ENCODE measurements at regions not wholly inside any gene's neighbourhood (a gene's known extent, or its start where the extent isn't known, plus 50 kb on each side); places are given as distances from the start of the nearest gene placed in this dataset.

GRCh38 chr20:16107172-16107870, 465.9 kb downstream of the KIF16B start:
- Histone ChIP-seq H3K4me3 (ENCODE audit: low read depth, low read length) (no peak overlapping the region), H3K9me3 (ENCODE audit: control insufficient read depth, insufficient read depth, low read length) (no peaks in the 10 kb centered on the region), H3K27ac (ENCODE audit: low read depth, low read length) (no peak overlapping the region), H3K27me3 (ENCODE audit: control insufficient read depth, insufficient read depth, low read length) (no peaks in the 10 kb centered on the region), H3K36me3 (ENCODE audit: control insufficient read depth, insufficient read depth, low read length) (no peaks in the 10 kb centered on the region), H3K4me1 (ENCODE audit: control insufficient read depth, insufficient read depth, low read length) (peaks cover 16% of the 10 kb centered on the region)
- DNase-seq (ENCODE audit: low read depth in 4 of 6, low spot score in 6 of 6), result peak in 3 of 6 donors; percentile 26 to 61 (median 58)
- 21% methylated on average over 6 of the region's 7 CpGs for WGBS (ENCODE audit: insufficient coverage)

DNA sequence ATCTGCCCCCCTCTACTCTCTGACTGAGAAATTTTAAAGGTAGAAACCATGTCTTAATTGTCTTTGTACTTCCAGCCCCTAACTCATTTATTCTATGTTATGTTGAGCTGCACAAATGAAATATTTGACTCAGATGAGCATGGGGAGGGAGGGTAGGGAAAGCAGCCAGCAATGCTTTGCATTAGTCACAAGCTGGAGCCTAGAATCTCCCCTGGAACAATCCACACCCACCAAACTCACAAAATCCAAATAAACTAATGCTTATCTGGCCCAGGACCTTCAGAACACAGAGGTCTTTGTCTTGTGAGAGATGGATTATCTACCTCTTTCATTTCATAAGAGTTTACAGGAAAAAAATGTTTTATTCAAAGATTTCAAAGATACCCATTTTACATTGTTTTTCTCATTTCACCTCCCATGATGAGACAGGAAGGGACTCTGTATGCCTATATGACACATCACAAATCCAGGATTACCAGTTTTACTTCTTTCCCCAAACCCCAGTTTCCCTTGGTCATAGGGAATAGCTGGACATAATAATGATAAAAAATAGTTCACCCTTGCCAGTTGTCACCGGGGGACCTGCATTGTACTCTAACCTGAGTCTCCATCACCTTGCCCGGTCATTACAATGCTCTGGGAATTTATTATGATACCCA, 466.9 kb downstream of the KIF16B start:
- H3K4me1 ChIP-seq (ENCODE audit: control insufficient read depth, insufficient read depth, low read length), result peaks cover 13% of the 10 kb centered on the region
- no peaks in the 10 kb centered on the region for H3K36me3 ChIP-seq (ENCODE audit: control insufficient read depth, insufficient read depth, low read length)
- no peak for DNase-seq (ENCODE audit: low read depth in 4 of 6, low spot score in 6 of 6)
- no peaks in the 10 kb centered on the region for H3K27me3 ChIP-seq (ENCODE audit: control insufficient read depth, insufficient read depth, low read length)
- H3K4me3 ChIP-seq (ENCODE audit: low read depth, low read length), result no peak overlapping the region
- no peak overlapping the region for H3K27ac ChIP-seq (ENCODE audit: low read depth, low read length)
- no peaks in the 10 kb centered on the region for H3K9me3 ChIP-seq (ENCODE audit: control insufficient read depth, insufficient read depth, low read length)
- WGBS (ENCODE audit: insufficient coverage), result 100% methylated on average over 1 of the region's 2 CpGs

DNA sequence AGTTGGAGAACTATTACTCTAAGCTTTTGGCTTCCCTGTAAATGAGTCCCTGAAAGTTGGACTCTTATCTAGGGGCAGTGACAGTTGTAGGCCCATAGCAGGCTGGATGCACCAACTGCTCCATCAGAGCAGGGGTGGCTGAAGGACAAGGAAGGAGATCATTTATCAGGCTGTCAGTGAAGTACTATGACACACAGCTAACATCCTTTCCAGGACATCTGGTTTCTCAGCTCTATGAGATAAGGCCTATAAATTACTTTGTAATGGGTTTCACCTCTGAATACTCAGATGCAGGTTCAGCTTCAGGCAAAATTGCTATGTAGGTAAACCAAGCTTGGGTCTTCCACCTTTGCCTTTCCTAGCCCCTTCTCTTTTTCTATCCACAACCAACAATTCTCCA, 468.5 kb downstream of the KIF16B start:
- peaks cover 13% of the 10 kb centered on the region for H3K4me1 ChIP-seq (ENCODE audit: control insufficient read depth, insufficient read depth, low read length)

More for the DNA sequence above, 468.5 kb downstream of the KIF16B start:
- Histone ChIP-seq H3K27me3 (ENCODE audit: control insufficient read depth, insufficient read depth, low read length) (no peaks in the 10 kb centered on the region), H3K27ac (ENCODE audit: low read depth, low read length) (no peak overlapping the region), H3K36me3 (ENCODE audit: control insufficient read depth, insufficient read depth, low read length) (no peaks in the 10 kb centered on the region), H3K4me3 (ENCODE audit: low read depth, low read length) (no peak overlapping the region), H3K9me3 (ENCODE audit: control insufficient read depth, insufficient read depth, low read length) (no peaks in the 10 kb centered on the region)
- DNase-seq (ENCODE audit: low read depth in 4 of 6, low spot score in 6 of 6), result no peak

All from spinal cord (tissue), 9 donors.